ENCODE measurements at regions not wholly inside any gene's neighbourhood (a gene's known extent, or its start where the extent isn't known, plus 50 kb on each side); places are given as distances from the start of the nearest gene placed in this dataset.
A peak's percentile ranks its signal among the peaks of the same experiment; 100 is the strongest.
"Not testable (repeated sequence)": the region's sequence is repeated elsewhere in the genome, so short reads cannot be mapped to it uniquely, and the experiment has no call there.

DNA sequence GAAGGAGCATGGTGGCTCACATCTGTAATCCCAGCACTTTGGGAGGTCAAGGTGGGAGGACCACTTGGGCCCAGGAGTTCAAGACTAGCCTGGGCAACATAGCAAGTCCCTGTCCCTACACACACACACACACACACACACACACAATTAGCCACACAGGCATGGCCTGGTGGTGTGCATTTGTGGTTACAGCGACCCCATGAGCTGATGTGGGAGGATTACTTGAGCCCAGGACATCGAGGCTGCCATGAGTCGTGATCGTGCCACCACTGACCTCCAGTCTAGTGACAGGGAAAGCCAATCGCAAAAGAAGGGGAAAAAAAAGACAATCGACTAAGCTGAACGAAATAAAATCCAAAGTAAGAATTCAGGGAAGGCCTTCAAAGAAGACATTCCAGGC is 67.9 kb downstream of the TBX3 start:
- no peak for DNase-seq

DNA sequence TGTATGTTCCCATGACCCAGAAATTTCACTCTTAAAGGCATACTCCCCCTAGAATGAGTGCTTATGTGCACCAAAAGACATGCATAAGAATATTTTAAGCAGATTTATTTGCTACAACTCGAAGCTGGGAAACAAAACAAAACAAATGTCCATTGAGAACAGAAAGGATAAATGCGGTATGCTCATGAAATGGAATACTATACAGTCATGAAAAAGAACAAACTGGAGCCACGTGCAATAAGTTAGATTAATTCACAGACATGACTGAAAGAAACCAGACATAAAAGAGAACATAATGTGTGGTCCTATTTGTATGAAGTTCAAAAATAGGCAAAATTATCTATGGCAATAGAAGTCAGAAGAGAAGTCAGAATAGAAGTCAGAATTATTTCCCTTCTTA is 69.9 kb downstream of the TBX3 start:
- DNase-seq = no peak

DNA sequence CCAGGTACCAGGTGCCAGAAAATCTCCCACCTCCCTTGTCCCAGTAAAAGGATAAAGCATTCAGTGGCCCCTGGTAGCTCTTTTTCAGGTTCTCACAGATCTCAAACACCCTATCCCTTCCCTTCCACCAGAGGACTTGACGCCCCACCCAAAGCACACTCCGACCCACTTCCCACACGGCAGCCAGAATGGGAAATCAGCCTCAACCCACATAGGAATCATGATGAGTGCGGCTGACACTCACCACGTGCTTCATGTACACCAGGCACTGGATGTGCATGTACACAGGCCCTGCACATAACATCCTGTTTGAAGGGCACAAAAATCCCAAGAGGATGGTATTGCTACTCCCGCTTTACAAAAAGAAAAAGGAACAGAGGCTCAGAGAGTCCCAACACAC is 71.9 kb downstream of the TBX3 start:
- no peak for DNase-seq

DNA sequence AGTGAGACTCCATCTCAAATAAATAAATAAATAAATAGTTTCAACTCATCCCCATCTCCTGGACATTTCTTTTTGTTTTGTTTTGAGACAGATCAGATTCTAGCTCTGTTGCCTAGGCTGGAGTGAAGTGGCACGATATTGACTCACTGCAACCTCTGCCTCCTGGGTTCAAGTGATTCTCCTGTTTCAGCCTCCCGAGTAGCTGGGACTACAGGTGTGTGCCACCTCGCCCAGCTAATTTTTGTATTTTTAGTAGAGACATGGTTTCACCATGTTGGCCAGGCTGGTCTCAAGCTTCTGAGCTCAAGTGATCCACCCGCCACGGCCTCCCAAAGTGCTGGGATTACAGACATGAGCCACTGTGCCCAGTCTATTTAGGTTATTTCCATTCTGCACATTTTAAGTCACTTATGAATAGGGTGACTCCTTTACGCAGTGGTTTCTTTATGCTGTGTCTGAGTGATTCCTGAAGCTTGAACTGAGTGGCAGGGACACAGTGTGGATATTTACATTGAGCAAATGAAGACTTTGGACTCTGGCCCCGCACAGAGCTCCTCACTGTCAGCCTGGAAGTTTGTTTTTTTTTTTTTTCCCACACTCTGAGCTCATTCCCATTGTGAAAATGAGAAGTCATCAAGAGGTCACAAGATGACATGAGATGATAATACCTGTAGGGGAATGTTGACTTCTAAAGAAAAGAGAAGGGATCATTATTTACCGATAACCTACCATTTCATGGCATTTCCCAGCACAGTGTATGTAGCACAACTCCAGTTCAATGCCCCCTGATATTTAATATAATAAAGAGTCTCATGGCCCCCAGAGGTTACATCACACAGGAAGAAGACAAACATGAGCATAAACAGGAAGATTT is 72.6 kb downstream of the TBX3 start:
- no peak for DNase-seq

DNA sequence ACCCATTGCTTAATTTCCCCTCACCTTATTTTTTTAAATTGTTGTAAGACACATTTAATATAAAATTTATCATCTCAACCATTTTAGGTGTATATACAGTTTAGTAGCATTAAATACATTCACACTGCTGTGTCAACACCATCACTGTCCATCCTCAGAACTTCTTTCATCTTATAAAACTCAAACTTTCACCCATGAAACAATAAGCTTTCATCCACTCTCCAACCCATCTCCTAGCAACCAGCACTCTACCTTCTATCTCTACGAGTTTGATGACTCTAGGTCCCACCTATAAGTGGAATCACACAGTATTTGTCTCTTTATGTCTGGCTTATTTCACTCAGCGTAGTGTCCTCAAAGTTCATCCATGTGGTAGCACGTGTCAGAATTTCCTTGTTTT is 75.5 kb downstream of the TBX3 start:
- no peak for DNase-seq

DNA sequence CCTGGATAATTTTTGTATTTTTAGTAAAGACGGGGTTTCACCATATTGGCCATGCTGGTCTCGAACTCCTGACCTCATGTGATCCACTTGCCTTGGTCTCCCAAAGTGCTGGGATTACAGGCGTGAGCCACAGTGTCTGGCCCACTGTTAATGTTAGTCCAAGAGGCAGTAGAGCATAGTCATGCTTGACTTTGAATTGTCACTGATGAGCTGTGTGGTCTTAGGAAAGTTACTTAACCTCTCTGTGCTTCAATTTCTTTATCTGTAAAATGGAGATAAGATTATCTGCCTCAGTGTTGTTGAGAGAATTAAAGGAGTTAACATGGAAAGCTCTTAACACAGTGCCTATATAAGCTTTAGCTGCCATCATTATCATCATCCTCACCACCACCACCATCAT is 78.1 kb downstream of the TBX3 start:
- no peak for DNase-seq

DNA sequence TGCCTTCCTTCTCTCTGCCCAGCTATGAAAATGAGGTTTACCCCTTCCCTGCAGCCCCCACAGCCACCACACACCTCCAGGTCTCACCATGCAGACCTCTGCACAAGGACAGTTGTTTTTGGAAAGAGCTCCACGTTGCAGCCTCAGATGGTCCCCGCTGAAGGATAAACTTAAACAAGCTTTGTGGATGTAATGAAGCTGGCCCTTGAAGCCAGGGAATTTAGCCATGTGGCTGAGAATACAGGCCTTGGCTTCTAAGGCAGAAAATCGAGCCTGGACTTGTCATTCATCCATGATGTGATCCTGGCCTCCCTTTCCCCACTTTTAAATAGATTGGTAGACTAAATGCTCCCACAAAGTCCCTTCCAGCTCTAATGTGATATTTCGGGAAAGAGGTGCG is 79.4 kb downstream of the TBX3 start:
- DNase-seq = no peak

DNA sequence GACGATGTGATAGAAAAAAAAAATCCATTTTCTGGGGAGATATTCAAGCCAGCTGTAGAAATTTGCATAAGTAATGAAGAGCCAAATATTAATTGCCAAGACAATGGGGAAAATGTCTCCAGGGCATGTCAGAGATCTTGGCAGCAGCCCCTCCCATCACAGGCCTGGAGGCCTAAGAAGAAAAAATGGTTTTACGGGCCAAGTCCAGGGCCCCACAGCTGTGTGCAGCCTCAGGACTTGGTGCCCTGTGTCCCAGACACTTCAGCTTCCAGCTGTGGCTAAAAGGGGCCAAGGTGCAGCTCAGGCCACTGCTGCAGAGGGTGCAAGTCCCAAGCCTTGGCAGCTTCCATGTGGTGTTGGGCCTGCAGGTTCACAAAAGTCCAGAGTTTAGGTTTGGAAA is 83.4 kb downstream of the TBX3 start:
- not testable (repeated sequence) for DNase-seq

DNA sequence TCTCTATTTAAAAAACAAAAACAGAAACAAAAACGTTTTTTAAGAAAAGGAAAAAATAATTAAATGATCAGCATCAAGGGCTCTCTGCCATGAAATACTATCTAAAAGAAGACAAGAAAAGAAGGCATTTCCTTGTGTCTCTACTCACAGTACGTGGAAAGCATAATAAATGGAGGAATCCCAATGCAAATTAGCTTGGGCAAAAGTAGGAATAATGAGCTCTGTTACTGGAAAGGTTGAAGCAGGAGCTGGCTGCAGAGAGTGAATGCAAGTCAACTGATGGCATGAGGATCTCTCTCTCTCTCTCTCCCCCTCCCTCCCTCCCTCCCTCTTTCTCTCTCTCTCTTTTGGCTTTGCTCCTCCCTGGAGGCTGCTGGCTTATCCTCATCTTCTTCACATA is 85.9 kb downstream of the TBX3 start:
- no peak for DNase-seq

DNA sequence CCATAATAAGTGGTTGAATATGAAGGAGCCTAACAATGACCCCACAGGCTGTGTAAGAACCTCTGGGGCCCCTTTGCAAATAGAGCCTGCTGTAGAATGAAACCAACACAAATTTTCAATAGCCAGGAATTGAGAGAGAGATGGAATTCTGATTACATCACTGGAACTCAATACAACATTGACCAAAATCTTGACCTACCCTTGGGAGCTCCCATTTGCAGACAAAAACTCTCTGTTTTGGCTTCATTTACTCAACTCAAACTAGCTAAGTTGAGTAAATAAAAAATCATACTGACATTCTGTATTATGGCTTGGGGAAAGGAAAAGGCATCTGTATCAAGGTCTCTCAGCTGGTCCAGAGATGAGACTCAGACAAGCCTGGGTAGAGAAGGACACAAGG is 91.0 kb downstream of the TBX3 start:
- no peak for DNase-seq

DNA sequence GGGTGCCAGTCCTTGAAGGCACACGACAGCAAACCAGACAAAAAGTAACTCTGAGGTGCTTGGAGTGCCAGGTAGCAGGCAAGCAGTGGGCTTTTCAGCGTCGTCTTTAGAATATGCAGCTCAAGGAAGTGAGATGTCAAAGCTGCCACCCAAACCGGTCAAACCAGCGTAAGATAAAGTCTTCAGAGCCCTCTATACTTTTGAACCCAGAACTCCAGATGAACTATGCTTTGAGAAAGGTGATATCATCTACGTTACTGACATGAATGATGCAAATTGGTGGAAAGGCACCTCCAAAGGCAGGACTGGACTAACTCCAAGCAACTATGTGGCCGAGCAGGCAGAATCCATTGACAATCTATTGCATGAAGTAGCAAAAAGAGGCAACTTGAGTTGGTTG is 95.9 kb downstream of the TBX3 start:
- DNase-seq = no peak

DNA sequence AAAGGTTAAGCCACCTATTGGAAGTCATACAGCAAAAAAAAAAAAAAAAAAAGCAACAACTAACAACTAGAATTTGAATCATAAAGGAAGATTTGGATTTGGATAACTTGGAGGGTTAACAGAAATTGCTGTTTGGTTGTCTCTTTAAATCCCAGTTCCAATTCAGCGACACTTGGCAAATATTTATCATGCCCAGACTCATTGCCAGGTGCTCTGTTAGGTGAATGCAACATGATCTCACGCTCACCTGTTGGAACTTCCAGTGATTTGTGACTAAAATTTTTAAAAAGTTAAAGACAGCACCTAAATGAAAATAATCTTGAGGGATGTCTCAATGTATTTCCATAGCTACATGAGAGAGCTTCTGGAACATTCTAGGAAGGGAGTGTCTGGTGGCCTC is 103.7 kb downstream of the TBX3 start:
- no peak for DNase-seq

DNA sequence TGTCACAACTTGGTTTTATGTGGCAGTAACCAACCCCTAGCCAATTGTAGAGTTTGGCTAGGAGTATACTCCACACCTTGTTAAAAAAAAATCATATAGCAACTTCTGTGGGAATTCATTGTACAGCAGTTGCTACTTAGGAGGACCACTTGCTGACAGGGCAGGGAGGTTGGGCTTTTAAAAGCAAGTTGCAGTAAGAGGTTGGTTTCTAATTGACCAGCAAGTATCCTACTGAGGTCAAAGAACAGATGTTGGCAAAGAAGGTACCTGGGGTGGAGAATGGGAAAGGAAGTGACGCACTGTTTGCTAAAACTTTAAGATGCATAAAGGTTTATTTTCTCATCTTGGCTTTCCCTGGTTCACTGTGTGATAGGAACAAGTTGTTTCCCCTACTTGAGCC is 104.6 kb downstream of the TBX3 start:
- DNase-seq = no peak

DNA sequence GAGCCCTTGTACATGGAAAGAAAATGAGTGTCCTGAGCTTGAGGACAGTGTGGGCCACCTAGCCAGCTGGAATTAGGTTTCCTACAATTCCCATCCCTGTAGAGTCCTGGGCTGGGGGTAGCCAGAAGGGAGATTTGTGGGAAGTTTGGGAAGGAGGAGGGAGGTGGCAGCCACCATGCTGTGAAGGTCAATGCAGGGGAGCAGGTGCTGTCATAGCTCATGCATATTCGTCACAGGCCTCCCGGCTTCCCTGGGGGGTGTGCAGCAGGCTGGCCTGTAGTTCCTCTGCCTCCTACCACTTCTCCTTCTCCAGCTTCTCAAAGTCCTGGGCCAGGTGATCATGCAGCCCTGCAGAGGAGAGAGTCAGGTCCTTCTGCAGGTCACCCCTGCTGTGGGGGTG is 121.3 kb downstream of the TBX3 start:
- no peak for DNase-seq

DNA sequence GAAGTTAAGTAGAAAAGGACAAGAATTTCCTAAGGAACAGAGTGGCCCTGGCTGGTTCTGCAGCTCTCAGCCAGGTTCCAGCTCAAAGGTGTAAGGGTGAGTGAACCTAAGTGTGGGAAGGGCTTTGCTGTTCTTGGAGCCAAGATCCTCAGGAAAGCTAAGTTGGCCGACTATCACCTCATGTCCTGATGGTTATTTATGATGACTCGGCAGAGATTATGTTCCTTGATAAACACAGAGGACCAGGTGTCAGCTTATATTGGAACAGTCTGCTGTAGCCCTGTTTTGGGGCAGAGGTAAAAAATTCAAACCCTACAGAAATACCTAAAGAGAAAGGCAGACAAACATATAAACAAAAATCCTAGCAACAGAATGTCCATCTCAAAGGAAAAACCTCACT is 128.5 kb downstream of the TBX3 start:
- no peak for DNase-seq

DNA sequence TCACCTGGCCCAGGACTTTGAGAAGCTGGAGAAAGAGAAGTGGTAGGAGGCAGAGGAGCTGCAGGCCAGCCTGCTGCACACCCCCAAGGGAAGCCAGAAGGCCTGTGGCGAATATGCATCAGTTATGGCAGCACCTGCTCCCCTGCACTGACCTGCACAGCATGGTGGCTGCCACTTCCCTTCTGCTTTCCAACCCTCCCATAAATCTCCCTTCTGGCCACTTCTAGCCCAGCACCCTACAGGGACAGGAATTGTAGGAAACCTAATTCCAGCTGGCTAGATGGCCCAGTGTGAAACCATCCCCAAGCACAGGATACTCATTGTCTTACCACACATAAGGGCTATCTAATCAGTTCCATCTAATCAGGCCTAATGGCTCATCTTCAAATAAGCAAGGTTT is 136.3 kb downstream of the TBX3 start:
- no peak for DNase-seq

DNA sequence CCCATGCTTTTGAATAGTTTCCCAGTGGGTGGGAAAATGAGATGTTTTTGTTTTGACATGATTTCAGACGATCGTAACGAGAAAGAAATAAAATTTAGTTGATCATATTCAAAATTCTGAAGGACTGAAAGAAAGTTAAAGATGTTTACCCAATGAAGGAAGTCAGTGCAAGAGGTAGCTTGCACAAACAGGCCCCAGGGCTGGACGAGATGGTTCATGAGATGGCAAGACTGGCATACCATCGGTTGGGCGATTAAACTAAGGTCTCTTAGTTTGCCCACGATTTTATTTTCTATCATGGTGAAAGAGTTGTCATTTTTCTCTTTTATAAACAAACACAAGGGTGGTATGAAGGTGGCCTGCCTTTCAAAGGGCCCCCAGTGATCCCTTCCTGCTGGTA is 124.5 kb upstream of the TBX5 start:
- DNase-seq = no peak

DNA sequence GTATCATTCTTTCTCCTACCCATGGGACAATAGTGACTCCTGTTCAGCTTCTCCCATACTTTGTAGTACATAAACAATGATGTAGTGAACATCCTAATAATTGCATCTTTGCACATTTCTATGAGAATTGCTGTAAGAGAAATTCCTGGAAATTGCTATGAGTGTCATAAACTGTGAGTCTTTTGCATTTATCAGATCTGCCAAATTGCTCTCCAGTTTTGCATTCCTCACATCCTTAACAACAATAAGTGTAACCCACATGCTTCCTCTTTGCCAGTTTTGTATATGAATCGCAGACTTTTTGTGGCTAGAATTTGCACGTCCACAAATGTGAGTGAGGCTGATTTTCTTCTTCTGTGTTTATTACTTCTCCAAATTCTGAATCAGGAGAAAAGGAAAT is 124.0 kb upstream of the TBX5 start:
- DNase-seq = no peak

DNA sequence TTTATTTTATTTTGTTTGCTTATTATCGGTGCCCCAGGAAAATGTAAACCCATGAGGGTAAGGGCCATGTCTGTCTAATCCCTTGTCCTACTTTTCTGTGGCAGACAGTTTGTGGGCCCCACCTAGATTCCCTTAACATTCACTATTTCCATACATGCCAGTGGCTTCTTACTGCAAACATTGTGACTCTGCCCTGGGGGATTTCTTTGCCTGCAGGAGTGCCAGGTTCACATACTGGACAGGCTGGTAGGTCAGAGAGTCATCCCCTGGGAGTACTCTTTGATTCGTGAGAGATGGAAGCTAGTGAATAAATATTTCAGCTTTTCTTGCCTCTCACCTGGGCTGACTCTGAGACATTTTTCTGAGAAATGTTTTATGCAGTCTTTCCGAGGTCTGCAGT is 122.8 kb upstream of the TBX5 start:
- DNase-seq = no peak

DNA sequence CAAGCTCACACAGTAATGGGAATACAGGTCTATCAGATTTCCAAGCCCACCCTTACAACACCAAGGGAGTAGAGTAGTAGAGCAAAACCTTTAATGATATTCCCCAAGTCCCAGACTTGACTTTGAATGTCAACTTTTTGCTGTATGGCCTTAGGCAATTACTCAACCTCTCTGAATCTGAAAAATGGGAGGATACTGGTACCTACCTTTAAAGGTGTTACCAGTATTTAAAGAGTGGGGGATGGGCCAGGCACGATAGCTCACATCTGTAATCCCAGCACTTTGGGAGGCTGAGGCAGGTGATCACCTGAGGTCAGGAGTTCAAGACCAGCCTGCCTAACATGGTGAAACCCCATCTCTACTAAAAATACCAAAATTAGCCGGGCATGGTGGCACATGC is 115.2 kb upstream of the TBX5 start:
- not testable (repeated sequence) for DNase-seq

DNA sequence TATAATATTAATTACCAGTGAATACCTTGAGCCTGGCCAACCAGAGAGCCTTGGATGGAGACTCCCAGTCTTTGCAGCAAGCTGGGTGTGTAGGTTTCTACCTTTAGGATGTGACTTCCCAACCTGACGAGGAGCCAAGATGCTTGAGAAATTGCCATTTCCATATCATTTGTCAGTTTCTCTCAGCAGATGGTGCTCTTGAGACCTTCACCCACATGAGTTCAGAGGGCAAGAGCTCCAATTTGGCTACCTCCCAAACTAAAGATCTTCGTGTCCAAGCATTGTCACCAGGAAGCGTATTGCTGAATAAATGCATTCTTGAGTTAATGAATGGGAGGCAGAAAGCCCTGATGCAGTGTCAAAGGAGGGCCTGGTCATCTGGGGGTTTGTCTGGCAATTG is 106.4 kb upstream of the TBX5 start:
- no peak for DNase-seq

DNA sequence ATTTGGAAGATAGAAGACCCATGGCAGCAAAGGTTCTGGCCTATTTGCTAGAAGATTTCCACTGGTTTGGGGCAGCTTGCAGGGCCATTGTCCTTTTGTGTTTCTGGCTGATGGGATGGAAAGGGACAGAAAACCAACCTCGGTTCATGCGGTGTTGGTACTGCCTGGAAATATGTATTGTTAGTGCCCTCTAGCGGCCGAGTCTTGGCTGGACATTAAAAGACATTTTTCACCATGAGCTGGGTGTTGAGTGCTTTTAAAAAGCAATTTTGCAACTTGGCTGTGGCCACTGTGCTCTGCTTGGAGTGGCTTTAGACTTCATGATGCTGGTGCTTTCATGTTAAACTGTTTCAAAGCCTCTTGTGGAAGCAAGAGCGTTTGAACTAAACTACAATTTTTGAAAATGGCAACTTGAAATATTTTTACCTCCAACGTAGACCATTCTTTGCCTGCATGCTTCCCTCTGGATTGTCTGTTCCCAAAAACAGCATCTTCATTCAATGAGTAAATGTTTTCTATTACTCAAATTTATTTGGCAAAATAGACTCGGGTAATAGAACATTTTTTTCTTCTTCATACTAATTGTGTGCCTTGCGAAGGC is 102.7 kb upstream of the TBX5 start:
- peak; percentile 71 for DNase-seq

DNA sequence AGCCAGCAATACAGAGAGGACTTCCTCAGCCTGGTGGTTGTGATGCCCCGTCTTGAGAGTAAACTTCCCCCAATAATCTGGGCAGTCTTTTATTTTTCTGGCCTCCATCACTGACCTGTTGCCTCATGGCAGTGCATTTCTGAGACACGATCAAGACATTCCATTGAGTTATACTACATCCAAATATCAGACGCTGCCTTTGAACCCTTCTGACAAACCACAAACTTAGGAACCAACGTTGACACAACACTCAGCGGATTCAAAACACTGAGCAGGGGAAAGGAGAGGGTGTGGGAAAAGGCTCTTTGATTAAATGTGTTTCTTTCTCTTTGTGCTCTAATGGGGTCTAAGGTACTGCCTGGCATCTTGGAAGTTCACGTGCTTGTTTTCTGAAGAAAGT is 100.7 kb upstream of the TBX5 start:
- DNase-seq = no peak

DNA sequence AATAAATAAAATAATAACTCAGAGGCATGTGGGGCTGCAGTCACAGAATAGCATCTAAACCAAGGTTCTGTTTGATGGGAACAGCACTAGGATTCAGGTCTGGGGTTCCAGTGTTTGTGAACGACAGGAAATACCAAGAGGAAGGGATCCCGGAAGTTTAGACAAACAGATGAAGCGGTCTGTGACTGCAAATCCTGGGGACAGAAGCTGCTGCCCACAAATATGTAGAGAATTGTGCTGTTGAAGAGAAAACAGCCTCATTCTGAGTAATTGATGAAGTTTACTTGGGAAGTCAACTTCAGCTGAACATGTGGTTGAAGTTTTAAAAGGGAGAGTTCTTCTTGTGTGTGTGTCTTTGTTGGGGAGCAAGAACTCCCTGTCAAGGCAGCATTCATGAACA is 98.4 kb upstream of the TBX5 start:
- peak; percentile 35 for DNase-seq

DNA sequence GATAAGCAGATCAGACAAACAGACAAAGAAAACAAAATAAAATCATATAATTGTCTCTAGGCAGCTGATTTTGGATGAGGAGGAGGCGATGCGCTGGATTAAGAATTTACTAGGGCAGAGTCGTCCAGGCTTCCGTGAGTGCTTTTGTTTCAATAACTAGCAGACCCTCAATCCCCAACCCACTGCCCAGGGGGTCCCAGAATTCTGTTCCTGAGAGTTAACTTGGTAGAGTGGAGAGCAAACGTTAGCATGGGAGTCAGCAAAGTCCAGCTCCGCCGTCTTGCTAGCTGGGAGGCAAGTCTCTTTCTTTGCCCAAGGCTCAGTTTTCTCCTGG is 95.5 kb upstream of the TBX5 start:
- no peak for DNase-seq

All from EL (cell line).